Heart right ventricle (tissue), 16 donors: ENCODE measurements at regions not wholly inside any gene's neighbourhood (a gene's known extent, or its start where the extent isn't known, plus 50 kb on each side); places are given as distances from the start of the nearest gene placed in this dataset.
"Not testable (repeated sequence)": the region's sequence is repeated elsewhere in the genome, so short reads cannot be mapped to it uniquely, and the experiment has no call there.

Experiments used
- ATAC-seq, 8 donors: fragments of 200-7000 bp; cut with Tn5 transposase; one replicate each; pipeline ENCODE4 v1.9.1; 2020; ENCODE audit warnings: mild to moderate bottlenecking in 8 of 8, moderate library complexity in 8 of 8, moderate number of reproducible peaks in 1 of 8
- DNase-seq, 2 donors: peaks; one replicate each; pipeline ENCODE4 v3.0.0-alpha.2; 2020
- H3K27ac ChIP-seq, 10 donors: fragments of 200-600 bp; sonication (generic) in 2 of 10; one replicate each; pipeline versions ENCODE4 v1.5.0 to v1.8.0; 2020 to 2022; ENCODE audit warnings: mild to moderate bottlenecking in 3 of 10
- H3K27me3 ChIP-seq, 7 donors: fragments of 200-600 bp; one replicate each; pipeline ENCODE4 v1.8.0; 2021 to 2022; ENCODE audit warnings: mild to moderate bottlenecking in 2 of 7
- H3K36me3 ChIP-seq, 9 donors: fragments of 200-600 bp; sonication (generic) in 1 of 9; one replicate each; pipeline versions ENCODE4 v1.5.0 to v1.8.0; 2020 to 2022; ENCODE audit warnings: mild to moderate bottlenecking in 2 of 9
- H3K4me1 ChIP-seq, 9 donors: fragments of 200-600 bp; sonication (generic) in 1 of 9; one replicate each; pipeline versions ENCODE4 v1.5.0 to v1.8.0; 2020 to 2022; ENCODE audit warnings: mild to moderate bottlenecking in 4 of 9
- H3K4me3 ChIP-seq, 10 donors: fragments of 200-600 bp; sonication (generic) in 2 of 10; one replicate each; pipeline versions ENCODE4 v1.5.0 to v1.8.0; 2020 to 2022; ENCODE audit warnings: mild to moderate bottlenecking in 7 of 10, moderate library complexity in 2 of 10
- H3K9me3 ChIP-seq, 11 donors: fragments of 200-600 bp in 10 of 11; sonication (generic) in 2 of 11; one replicate each; pipeline versions ENCODE4 v1.5.0 to v1.8.0; 2013 to 2022; ENCODE audit warnings: mild to moderate bottlenecking in 2 of 11, control low read depth in 1 of 11, moderate library complexity in 1 of 11
- CTCF ChIP-seq, 9 donors: fragments of 200-600 bp; sonication (generic) in 2 of 9; IDR thresholded peaks; one replicate each; pipeline versions ENCODE4 v1.5.0 to v1.8.0; 2021 to 2022; ENCODE audit warnings: antibody characterized with exemption in 9 of 9, mild to moderate bottlenecking in 5 of 9, moderate library complexity in 1 of 9
- WGBS, 2 donors: extraction: QIAGEN DNeasy Blood & Tissue Kit; methylation state at CpG; one replicate each; pipeline ENCODE4 v1.1.7; 2013; ENCODE audit warnings: inconsistent platforms in 1 of 2; 5-methylcytosine and 5-hydroxymethylcytosine counted together
- intact Hi-C, 10 donors: fragments of 100-400 bp; cut with DNase I; formaldehyde crosslinking; loops; one replicate each; pipeline versions ENCODE4 v1.11.1 to v1.14.2; 2022
- donor health status: Arrhythmogenic right ventricular cardiomyopathy.
- donor health status: ischemic (EF 13 %, LVEDD 7.1; RV severe dilation, severe dysfunction).
- donor health status: healthy with polysubstance abuse.
- donor health status: DM: no; HTN: yes; CAD: no.
- donor health status: DM: no; HTN: no; CAD: no.
- donor health status: ischemic (EF 25% LVEDD 6.9; RV normal size, moderate dysfunction).
- donor health status: ischemic (EF 25% LVEDD 5.7; RV mildly dilated, moderate dysfunction).
- donor health status: healthy.
- donor health status: DM: yes; HTN: yes; CAD: no.
- donor health status: Ischemic cardiomyopathy.
- donor health status: ischemic (EF 35%, LVEDD 5.7; RV mildly dilated, moderate dysfunction).
- donor health status: nonischemic (EF 11% LVEDD 7.7; RV severe dilation, severe dysfunction).
- donor health status: DM: yes; HTN: yes; CAD: no.
- donor health status: PGD.
- donor health status: ischemic (EF 29% LVEDD 5.4; RV normal size, mild dysfunction).
- donor health status: nonischemic (EF 23%, LVEDD 6.1; RV moderate dilation, normal function).

- no peak for TF ChIP-seq CTCF (IDR thresholded peaks at IDR 0.05)
- Histone ChIP-seq H3K4me1 (no peaks in the 10 kb centered on the region), H3K4me3 (no peak overlapping the region), H3K36me3 (no peaks in the 10 kb centered on the region), H3K9me3 (no peaks in the 10 kb centered on the region), H3K27ac (no peak overlapping the region), H3K27me3 (no peaks in the 10 kb centered on the region)
- ATAC-seq (no peak), DNase-seq (no peak)
- intact Hi-C loops = no loop called here
- 83 to 84% methylated on average over 1 of the region's 1 CpG for WGBS, 2 donors
Observed at GRCh38 chr21:23930565-23930964, 1676.7 kb downstream of the MRPL39 start.

- H3K4me3 ChIP-seq, H3K9me3 ChIP-seq, H3K27me3 ChIP-seq, DNase-seq, intact Hi-C loops, ATAC-seq, H3K4me1 ChIP-seq, H3K27ac ChIP-seq, H3K36me3 ChIP-seq: not testable (repeated sequence)
- 81 to 82% methylated on average over 3 of the region's 3 CpGs for WGBS, 2 donors
Observed at GRCh38 chr21:23926430-23926829, 1680.9 kb downstream of the MRPL39 start.

- Histone ChIP-seq H3K27ac (no peak overlapping the region), H3K27me3 (no peaks in the 10 kb centered on the region), H3K4me3 (no peak overlapping the region), H3K9me3 (no peaks in the 10 kb centered on the region), H3K4me1 (no peaks in the 10 kb centered on the region), H3K36me3 (no peaks in the 10 kb centered on the region)
- no peak for TF ChIP-seq CTCF (IDR thresholded peaks at IDR 0.05)
- no peak for DNase-seq
- WGBS, 2 donors = 86% methylated on average over 8 of the region's 8 CpGs
- intact Hi-C loops = no loop called here
- ATAC-seq = no peak
Observed at GRCh38 chr21:23921670-23922418, 1685.4 kb downstream of the MRPL39 start.

GRCh38 chr21:23900727-23901126 is 1706.6 kb downstream of the MRPL39 start:
- TF ChIP-seq CTCF (IDR thresholded peaks at IDR 0.05) = no peak
- Histone ChIP-seq H3K27ac (no peak overlapping the region), H3K27me3 (no peaks in the 10 kb centered on the region), H3K9me3 (peaks cover 0 to 14% (median 0%) of the 10 kb centered on the region in 11 donors), H3K4me3 (no peak overlapping the region), H3K4me1 (no peaks in the 10 kb centered on the region), H3K36me3 (no peaks in the 10 kb centered on the region)
- WGBS, 2 donors = 74 to 79% methylated on average over 3 of the region's 3 CpGs
- ATAC-seq = no peak
- intact Hi-C loops = loop anchor here in 1 of 10 donors (10.0 kb wide), 1 partner anchor 56 kb away; no protein-coding TSS in a partner anchor
- DNase-seq = no peak

- Histone ChIP-seq H3K4me1 (no peaks in the 10 kb centered on the region), H3K36me3 (no peaks in the 10 kb centered on the region), H3K4me3 (no peak overlapping the region), H3K27ac (no peak overlapping the region), H3K9me3 (peaks cover 0 to 12% (median 0%) of the 10 kb centered on the region in 11 donors), H3K27me3 (no peaks in the 10 kb centered on the region)
- 89 to 92% methylated on average over 2 of the region's 2 CpGs for WGBS, 2 donors
- no peak for TF ChIP-seq CTCF (IDR thresholded peaks at IDR 0.05)
- intact Hi-C loops = no loop called here
- ATAC-seq (no peak), DNase-seq (no peak)
Observed at GRCh38 chr21:23899561-23899960, 1707.7 kb downstream of the MRPL39 start.
